HG02973 (cell line): ENCODE measurements at regions not wholly inside any gene's neighbourhood (a gene's known extent, or its start where the extent isn't known, plus 50 kb on each side); places are given as distances from the start of the nearest gene placed in this dataset.

Experiments used
- ATAC-seq: cut with Tn5 transposase; IDR thresholded peaks from one replicate; pipeline ENCODE4 v1.9.1; 2021; ENCODE audit warnings: moderate library complexity; ENCODE audit not compliant: unreplicated experiment

DNA sequence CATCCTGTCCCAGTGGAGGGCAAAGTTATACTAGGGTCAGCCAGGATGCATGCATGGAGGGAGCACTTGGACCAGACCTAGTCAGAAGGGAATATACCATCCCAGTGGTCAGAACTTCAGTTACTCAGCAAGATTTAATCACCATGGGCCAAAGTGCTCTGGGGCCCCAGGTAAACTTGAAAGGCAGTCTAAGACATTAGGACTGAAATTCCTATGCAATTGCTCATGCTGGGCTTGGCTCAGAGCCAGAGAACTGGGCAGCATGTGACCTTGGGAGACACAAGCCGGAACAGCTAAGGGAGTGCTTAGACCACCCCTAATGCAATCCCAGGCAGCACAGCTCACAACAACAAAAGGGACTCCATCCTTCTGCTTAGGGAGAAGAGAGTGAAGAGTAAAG, 401.3 kb downstream of the KCNJ3 start:
- ATAC-seq, result no peak

DNA sequence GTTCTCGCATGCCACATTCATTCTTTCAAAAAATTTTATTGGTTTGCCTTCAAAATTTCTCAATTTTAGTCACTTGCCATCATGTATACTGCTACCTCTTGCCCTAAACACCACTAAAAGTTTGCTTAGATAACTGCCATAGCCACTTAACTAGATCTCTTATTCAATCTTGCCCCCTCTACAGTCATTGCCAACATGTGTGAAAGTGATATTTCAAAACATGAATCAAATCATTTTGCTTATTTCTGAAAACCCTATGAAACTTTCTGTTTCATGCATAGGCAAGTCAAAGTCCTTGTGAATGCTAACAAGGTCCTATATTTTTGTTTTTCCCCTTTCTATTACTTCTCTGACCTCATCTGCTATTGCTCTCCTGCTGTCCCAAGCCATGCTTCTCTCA, 397.1 kb downstream of the KCNJ3 start:
- ATAC-seq, result no peak

DNA sequence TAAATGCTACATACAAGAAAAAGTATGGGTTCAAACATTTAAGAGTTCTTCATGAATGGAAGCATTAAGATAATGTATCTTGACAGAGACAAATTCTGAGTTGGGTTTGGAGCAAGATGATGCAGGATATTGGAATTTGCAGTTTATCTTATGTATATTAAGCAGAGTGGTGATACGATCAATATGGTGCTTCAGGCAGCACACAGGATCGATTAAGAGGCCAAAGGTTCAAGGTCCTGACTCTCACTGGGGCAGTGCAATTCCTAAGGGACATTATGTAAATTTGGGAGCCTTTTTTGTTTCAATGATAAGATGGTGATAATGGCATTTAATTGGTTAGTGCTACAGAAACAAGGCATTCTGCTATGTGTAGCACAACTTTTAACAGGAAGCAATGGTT, 381.9 kb downstream of the KCNJ3 start:
- ATAC-seq, result no peak

DNA sequence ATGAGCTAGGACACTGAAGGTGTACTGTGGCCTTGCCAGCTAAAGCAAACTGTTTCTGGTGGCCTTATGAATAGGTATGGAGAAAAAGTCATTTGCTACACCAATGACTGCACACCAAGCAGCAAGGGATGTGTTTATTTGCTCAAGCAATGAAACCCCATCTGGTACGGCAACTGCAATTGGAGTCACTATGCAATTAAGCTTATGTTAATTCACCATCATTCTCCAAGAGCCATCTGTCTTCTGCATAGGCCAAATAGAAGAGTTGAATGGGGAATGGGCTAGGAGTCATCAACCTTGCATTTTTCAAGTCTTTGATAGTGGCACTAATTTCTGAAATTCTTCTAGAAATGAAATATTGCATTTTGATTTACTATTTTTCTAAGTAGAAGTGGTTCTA, 372.0 kb downstream of the KCNJ3 start:
- ATAC-seq, result no peak

DNA sequence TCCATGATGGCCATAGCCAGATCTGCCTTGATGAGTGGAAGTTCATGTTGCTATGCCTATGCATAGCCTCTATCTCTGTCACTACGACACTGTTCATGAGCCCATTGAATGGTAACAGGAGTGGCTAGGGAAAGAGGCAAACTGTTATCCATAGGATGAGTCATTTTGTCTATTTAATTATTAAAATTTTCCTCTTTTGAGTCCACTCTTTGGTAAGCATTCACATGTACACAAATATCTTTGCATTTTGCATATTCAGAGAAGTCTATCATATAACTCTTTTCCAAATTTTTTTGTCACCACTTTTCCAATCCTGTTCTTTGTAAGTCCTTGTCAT, 364.4 kb downstream of the KCNJ3 start:
- no peak for ATAC-seq

DNA sequence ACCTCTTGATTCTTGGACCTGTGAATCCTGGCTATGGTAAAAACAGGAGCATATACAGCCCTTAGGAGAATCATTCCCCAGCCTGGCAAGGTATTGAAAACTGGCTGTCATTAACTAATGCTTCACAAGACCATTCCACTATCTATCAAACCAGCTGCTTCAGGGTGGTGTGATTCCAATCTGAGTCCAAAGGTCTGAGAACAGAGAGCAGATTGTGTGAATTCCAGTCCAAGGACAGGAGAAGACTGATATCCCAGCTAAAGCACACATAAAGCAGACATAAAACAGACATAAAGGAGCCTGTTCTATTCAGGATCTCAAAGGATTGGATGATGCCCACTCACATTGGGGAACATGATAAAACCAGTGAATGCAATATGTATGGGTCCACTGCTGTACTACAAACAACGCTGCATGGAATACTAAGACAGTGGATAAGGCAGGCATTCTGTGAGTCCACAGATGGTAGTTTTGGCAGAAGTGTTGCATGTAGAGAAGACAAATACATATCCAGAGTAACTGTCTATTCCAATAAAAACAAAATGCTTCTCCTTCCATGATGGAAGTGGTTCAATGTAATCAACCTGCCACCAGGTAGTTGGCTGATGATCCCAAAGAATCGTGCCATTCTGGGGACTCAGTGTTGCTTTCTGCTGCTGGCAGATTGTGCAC, 363.9 kb downstream of the KCNJ3 start:
- ATAC-seq, result no peak

DNA sequence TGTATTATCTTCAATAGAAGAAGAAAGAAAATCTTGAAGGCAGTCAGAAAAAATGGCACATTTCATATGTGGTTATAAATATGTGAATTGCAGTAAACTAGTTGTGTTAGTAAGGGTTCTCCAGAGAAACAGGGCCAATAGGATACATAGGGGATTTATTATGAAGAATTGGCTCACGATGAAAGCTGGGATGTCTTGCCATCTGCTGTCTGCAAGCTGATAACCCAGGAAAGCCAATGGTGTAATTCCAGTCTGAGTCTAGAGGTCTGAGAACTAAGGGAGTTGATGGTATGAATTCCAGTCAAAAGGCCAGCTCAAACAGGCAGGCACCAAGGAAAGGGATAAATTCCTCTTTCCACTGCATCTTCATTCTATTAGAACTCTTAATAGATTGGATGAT, 362.4 kb downstream of the KCNJ3 start:
- no peak for ATAC-seq

DNA sequence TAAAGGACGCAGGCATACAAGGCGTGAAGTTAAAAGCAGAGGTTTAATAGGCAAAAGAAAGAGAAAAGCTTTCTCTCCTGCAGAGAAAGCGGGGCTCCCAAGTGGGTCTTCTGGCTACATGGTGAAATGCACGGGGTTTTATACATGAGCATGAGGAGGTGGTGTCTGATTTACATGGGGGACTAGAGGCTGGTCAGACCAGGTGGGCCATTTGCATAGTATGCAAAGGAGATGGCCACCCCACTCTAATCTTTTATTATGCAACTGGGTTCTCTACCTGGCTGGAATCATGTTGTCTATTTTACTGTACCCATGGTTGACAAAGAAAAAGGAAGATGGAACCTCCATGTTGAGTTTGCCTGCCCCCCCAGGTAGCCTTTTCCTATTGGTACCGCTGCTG, 356.2 kb downstream of the KCNJ3 start:
- no peak for ATAC-seq

DNA sequence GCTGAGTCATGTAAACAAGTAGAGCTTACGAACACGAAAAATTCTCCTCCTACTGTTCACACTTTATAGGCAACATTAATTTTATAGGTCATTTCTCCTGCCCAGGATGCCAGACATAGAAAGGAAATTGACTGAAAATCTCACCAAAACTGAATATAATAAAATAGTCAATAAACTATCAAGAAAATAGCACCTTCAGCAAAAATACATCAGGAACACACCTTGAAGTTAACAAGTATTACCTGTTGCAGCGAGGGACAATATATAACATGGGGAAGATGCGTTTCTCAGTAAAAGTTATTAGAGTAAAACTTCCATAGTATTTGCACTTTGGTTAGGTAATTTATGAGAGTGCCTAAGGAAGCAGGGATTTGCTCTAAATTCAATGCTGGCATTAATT, 344.6 kb downstream of the KCNJ3 start:
- ATAC-seq, result no peak

DNA sequence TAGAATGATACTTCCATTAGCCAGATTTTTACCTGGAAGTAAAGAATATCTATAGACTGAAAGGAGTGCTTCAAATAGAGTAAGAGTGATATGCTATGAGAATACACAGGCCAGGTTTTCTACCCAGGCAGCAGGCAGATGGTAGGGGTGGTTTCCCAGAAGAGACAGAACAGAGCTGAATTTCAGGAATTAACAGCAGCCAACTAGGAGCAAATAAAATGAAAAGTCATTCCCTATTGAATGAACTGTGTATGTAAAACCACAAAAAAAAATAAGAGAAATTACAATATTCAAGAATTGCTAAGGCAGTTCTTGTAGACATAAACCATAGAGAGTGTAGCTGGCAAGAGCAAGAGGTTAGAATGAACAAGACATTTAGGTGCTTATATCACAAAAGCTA, 336.8 kb downstream of the KCNJ3 start:
- no peak for ATAC-seq

DNA sequence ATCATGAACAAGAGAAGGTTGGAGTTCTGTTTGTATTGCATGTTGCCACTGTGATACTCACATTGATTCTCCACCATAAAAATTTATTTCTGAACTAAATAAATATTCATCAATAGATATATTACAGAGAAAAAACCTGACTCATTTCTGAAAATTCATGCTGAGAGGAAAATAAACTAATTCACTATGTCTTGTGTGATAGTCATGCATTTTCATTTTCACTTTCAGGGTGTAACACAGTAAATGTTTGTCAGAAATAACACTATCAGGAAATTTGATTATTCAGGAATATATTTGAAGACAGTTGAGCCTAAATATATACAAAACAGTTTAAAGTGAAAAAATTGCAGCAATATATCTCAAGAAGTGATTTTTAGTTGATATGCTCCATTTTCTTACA, 335.2 kb downstream of the KCNJ3 start:
- ATAC-seq, result no peak

DNA sequence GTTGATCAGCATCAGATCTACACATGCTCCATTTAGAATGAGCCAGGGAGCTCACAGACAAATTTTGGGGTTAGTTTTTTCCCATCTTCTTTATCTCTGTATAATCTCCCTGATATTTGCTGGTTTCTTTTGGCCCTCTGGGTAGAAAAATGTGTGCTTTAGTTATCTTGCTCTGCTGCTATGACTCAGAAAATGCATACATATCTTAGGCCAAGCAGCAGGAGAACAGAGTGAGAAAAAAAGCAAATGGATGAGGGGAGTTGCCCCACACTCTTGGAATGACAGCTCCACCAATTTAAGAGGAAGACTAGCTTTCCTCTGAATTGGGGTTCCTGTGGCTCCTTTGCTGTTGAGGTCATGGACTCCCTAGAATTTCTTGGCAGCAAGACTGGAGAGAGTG, 331.8 kb downstream of the KCNJ3 start:
- no peak for ATAC-seq

DNA sequence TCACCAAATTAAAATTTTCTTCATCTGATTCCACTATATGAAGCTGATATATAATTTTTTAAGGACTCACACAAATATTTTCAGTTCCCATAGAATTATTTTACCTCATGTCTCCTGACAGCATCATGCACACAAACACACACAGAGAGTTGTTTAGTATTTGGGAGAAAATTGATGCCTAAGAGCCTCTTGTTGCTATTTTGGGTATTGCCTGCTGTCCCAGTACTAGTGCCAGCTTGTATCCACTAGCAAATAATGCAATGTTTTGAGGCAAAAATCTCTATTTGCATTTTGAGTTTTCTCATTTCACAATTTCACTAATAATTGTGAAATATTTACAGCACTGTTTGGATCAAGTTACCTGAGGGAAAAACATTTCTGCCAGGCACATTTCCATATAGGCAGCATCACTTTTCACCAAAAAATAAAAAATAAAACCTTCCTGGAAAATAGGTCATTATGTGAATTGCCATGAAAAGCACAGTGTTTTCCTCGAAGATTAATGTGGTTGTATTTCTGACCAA, 328.2 kb downstream of the KCNJ3 start:
- no peak for ATAC-seq

DNA sequence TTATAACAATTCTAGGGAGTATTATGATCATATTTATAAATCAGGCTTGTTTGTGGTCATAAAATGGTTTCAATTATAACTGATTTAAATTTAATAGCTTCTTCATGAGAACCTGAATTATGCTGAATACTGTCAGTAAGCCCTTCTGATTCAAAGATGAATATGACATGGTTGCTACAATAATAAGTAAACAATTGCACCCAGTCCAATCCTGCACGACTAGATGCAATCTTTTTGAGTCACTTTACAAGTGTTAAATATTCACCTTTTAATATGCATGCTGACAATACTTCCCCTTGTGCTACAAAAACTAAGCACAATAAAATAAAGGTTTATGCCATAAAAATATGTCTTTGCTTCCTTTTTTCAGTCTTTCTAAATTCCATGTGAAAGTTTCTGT, 325.2 kb downstream of the KCNJ3 start:
- ATAC-seq, result no peak

DNA sequence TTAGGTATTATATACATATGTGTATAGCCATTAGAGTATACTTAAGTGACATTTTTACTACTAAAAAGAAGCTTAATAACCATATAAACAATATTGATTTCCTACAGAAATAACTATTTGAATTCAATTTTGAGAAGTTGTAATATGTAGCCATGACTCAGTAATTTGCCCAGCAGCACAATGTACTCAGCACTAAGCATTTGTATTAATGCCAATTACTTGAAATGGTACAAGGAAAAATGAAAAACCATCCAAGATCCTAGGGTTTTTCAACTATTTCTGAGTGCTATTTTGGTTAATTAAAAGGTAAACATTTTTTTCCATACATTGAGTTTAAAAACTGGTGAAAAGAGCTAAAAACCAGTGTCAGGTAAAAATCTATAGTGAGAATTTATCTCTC, 324.0 kb downstream of the KCNJ3 start:
- no peak for ATAC-seq

DNA sequence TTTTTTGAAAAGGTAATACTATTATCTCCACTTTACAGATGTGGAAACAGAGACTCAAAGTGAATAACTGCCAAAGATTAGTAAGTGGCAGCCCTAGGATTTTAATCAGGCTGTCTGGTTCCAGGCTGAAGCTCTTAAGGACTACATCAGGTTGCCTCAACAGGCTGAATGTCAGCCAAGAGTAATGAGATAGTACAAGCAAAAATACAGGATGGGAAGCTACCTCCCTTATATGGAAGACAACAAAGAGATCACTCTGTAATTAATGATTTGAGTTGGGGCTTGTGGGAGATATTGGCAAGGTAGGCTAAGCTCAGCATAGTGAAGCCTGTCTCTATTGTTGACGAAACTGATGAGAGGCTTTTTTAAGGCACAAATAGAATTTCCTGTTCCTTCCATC, 323.1 kb downstream of the KCNJ3 start:
- no peak for ATAC-seq

DNA sequence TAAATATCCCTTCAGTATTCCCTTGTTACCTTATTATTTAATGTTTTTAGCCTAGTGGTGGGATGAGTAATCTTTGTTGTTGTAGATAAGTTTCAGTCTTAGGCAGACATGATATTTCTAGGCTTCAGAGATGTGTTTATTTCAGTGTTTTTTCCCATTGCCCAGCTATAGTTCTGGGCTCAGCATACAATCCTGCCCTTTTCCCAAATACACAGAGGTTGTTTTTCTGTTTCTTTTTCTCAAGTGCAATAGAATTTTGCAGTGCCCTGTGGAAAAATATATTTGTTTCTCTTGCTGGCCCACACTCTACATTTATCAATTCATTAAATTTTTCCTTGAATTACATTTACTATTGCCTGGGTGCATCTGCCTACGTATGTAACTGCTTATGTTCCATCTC, 321.8 kb downstream of the KCNJ3 start:
- ATAC-seq, result no peak

DNA sequence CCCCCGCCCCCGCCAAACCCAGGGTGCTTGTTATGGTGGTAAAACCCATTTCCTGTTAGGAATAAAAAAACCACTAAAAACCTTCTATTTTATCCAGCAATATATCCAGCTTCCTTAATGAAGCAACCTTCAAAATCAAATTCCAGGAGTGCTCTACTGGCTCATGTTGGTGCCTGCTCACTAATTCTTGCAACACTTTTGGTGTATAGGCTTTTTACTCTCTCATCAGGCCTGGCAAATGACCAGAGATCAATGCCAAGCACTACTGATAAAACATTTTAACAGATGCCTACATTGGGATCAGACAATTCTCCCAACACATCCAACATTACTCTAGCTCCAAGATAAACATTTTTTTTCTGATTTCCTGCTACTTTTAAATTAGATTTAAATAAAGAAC, 312.4 kb downstream of the KCNJ3 start:
- no peak for ATAC-seq

DNA sequence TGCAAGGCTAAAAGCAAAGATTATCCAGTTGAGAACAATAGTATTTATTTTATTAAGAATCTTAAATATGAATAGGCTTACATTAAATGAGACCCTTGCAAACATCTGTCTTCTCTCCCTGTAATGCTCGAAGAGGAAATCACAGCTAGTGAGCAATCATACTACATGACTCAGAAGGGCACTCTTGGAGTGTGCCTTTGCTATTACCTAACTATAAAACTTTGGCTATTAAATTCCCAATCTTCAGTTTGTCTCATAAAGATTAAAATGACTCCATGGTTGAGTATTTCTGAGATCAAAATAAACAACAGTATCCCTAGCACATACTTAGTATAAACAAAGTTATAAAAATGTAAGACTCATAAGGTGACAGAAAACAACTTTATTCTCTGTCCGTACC, 296.9 kb downstream of the KCNJ3 start:
- ATAC-seq, result no peak

DNA sequence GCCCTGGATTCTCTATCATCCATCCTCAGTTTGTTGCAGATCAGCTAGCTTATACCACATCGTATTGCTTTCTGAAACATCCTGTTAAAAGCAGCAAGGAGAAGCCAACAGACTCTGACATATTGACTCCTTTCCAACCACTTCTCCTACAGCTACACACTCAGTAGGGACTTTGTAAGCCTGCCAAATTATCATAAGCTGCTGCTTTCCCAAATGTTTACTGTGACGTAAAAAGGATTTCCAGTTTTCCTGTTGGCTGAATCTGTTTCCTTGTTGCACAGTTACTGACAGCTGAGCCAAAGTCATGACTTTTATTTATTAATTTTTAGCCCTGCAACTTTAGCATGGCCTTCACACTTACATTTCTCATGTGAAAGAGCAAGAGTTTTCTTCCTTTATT, 294.3 kb downstream of the KCNJ3 start:
- ATAC-seq, result no peak

DNA sequence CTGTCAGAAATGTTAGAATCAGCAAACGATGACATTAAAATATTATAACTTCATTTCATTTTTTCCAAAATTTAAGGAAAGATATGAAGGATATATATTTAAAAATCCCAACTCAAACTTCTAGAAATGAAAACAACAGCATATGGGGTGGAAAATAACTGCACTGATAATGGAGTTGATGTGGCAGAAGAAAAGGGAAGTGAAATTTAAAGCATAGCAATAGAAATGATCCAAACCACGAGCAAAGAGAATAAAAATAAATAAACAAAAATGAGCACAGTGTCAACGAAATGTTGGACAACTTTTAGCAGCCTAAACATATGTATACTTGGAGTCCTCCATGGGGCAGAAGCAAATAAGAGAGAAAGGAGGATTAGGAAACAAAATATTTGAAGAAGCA, 280.2 kb downstream of the KCNJ3 start:
- no peak for ATAC-seq

DNA sequence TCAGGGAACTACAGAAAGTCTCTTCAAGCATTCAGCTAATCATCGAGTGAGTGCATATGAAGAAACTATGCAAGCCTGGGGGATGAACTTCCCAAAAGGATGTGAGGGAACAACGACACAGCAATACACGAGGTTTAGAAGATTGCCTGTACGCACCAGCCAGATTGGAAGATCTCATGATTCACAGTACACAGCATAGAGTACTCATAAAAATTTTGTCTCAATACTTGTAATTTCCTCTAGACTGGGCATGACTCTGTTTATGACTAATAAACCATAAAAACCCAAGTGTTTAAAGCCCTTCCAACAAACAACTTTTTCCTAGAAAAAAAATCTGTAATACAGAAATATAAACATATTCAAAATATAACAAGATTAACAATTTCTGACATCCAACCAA, 279.7 kb downstream of the KCNJ3 start:
- no peak for ATAC-seq

DNA sequence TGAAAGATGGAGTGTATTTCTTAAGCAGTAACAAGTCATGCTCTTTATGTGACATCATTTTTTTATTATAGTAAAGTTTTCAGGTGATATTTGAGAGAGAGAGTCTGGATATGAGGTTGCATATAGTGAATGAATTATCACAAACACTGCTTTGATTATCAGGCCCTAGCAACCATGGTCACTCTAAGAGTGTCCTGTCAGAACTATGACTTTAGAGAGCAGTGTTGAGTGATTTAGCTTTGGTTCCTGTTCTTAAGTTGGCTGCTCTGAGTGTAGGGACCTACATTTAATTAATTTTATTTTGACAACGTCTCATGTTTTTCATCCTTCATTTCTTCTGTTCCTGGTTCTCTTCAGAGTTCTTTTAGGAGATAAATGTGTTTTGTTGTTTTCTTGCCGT, 275.5 kb downstream of the KCNJ3 start:
- ATAC-seq, result peak; percentile 57

DNA sequence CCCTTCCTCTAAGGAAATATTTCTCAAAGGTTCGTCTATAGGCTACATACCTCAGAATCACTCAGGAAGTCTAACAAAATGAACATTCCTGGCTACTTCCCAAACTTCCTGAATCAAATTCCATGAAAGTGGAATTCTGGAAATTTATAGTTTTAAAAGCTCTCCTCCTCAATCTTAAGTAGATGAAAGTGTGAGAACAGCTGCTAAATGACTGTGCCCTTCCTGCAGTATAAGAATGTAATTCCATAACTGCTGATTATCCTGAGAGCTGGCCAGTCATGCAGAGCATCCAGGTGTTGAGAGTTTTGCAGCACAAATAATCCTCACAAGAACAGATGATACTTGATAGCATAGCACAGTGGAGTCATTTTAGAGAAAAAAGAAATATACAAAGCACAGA, 265.0 kb downstream of the KCNJ3 start:
- no peak for ATAC-seq
